ENCODE measurements at regions not wholly inside any gene's neighbourhood (a gene's known extent, or its start where the extent isn't known, plus 50 kb on each side); places are given as distances from the start of the nearest gene placed in this dataset.

- Histone ChIP-seq H3K4me3 (ENCODE audit: low read depth in 1 of 2, low read length in 2 of 2) (no peak overlapping the region), H3K79me2 (ENCODE audit: insufficient read depth, low read length) (no peaks in the 10 kb centered on the region), H3K27ac (ENCODE audit: low read length) (no peak overlapping the region), H3K36me3 (ENCODE audit: insufficient read depth, low read length) (no peaks in the 10 kb centered on the region), H4K20me1 (ENCODE audit: insufficient read depth, low read length) (no peaks in the 10 kb centered on the region), H2AFZ (ENCODE audit: low read depth, low read length) (no peak overlapping the region), H3K9ac (ENCODE audit: low read depth, low read length) (no peak overlapping the region), H3K4me1 (ENCODE audit: insufficient read depth, low read length) (no peaks in the 10 kb centered on the region), H3K4me2 (ENCODE audit: insufficient read depth, low read length) (no peak overlapping the region), H3K9me3 (ENCODE audit: insufficient read depth, low read length, severe bottlenecking) (no peaks in the 10 kb centered on the region), H3K27me3 (ENCODE audit: insufficient read depth, low read length, poor library complexity) (no peaks in the 10 kb centered on the region)
- DNase-seq (no peak), ATAC-seq (ENCODE audit: insufficient read depth, low read depth) (no peak)
- TF ChIP-seq EZH2 (IDR thresholded peaks at IDR 0.05; ENCODE audit: borderline replicate concordance, low read depth, low read length, severe bottlenecking) (no peak), CTCF (IDR thresholded peaks at IDR 0.05; ENCODE audit: borderline replicate concordance, extremely low read depth, low read length, poor library complexity, severe bottlenecking) (no peak)
Measured at GRCh38 chr4:137688651-137689050, 156.4 kb upstream of the PCDH18 start.

DNA sequence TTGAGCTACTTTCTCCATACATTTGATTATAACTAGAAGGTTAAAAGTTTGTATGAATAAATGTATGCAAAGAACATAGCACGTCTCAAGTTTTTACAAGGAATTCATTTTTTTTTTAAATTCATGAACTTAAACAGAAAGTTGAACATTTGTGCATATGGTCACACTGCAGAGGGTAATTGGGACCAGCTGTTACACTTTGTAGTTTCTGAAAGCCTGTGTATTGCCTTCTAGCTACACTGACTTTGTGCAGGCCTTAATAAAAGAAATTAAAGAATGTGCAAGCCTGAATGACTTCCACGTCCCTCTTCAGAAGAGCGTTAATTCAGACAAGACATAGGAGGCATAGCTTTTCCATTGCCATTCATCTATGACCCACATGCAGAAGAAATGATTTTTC, 153.1 kb upstream of the PCDH18 start:
- Histone ChIP-seq H3K4me1 (ENCODE audit: insufficient read depth, low read length) (no peaks in the 10 kb centered on the region), H3K79me2 (ENCODE audit: insufficient read depth, low read length) (no peaks in the 10 kb centered on the region), H3K4me3 (ENCODE audit: low read depth in 1 of 2, low read length in 2 of 2) (no peak overlapping the region), H3K27me3 (ENCODE audit: insufficient read depth, low read length, poor library complexity) (no peaks in the 10 kb centered on the region), H4K20me1 (ENCODE audit: insufficient read depth, low read length) (no peaks in the 10 kb centered on the region), H3K9ac (ENCODE audit: low read depth, low read length) (no peak overlapping the region), H3K4me2 (ENCODE audit: insufficient read depth, low read length) (no peak overlapping the region), H3K9me3 (ENCODE audit: insufficient read depth, low read length, severe bottlenecking) (no peaks in the 10 kb centered on the region), H3K27ac (ENCODE audit: low read length) (no peak overlapping the region), H2AFZ (ENCODE audit: low read depth, low read length) (no peak overlapping the region), H3K36me3 (ENCODE audit: insufficient read depth, low read length) (no peaks in the 10 kb centered on the region)
- TF ChIP-seq CTCF (IDR thresholded peaks at IDR 0.05; ENCODE audit: borderline replicate concordance, extremely low read depth, low read length, poor library complexity, severe bottlenecking) (no peak), EZH2 (IDR thresholded peaks at IDR 0.05; ENCODE audit: borderline replicate concordance, low read depth, low read length, severe bottlenecking) (no peak)
- no peak for DNase-seq
- no peak for ATAC-seq (ENCODE audit: insufficient read depth, low read depth)

GRCh38 chr4:137681081-137681480, 148.8 kb upstream of the PCDH18 start:
- no peak for DNase-seq
- H2AFZ ChIP-seq (ENCODE audit: low read depth, low read length): no peak overlapping the region
- H3K79me2 ChIP-seq (ENCODE audit: insufficient read depth, low read length): no peaks in the 10 kb centered on the region
- no peaks in the 10 kb centered on the region for H3K4me1 ChIP-seq (ENCODE audit: insufficient read depth, low read length)
- H3K9me3 ChIP-seq (ENCODE audit: insufficient read depth, low read length, severe bottlenecking): no peaks in the 10 kb centered on the region
- H3K27me3 ChIP-seq (ENCODE audit: insufficient read depth, low read length, poor library complexity): no peaks in the 10 kb centered on the region
- no peaks in the 10 kb centered on the region for H4K20me1 ChIP-seq (ENCODE audit: insufficient read depth, low read length)
- TF ChIP-seq CTCF (IDR thresholded peaks at IDR 0.05; ENCODE audit: borderline replicate concordance, extremely low read depth, low read length, poor library complexity, severe bottlenecking): no peak
- TF ChIP-seq EZH2 (IDR thresholded peaks at IDR 0.05; ENCODE audit: borderline replicate concordance, low read depth, low read length, severe bottlenecking): no peak
- no peak overlapping the region for H3K4me3 ChIP-seq (ENCODE audit: low read depth in 1 of 2, low read length in 2 of 2)
- no peak overlapping the region for H3K9ac ChIP-seq (ENCODE audit: low read depth, low read length)
- H3K36me3 ChIP-seq (ENCODE audit: insufficient read depth, low read length): no peaks in the 10 kb centered on the region
- no peak for ATAC-seq (ENCODE audit: insufficient read depth, low read depth)
- H3K4me2 ChIP-seq (ENCODE audit: insufficient read depth, low read length): no peak overlapping the region
- H3K27ac ChIP-seq (ENCODE audit: low read length): no peak overlapping the region

GRCh38 chr4:137678796-137679195, 146.5 kb upstream of the PCDH18 start:
- Histone ChIP-seq H3K79me2 (ENCODE audit: insufficient read depth, low read length) (no peaks in the 10 kb centered on the region), H3K4me2 (ENCODE audit: insufficient read depth, low read length) (no peak overlapping the region), H4K20me1 (ENCODE audit: insufficient read depth, low read length) (no peaks in the 10 kb centered on the region), H3K4me3 (ENCODE audit: low read depth in 1 of 2, low read length in 2 of 2) (no peak overlapping the region), H3K9ac (ENCODE audit: low read depth, low read length) (no peak overlapping the region), H3K4me1 (ENCODE audit: insufficient read depth, low read length) (no peaks in the 10 kb centered on the region), H3K36me3 (ENCODE audit: insufficient read depth, low read length) (no peaks in the 10 kb centered on the region), H3K27me3 (ENCODE audit: insufficient read depth, low read length, poor library complexity) (no peaks in the 10 kb centered on the region), H3K27ac (ENCODE audit: low read length) (no peak overlapping the region), H2AFZ (ENCODE audit: low read depth, low read length) (no peak overlapping the region), H3K9me3 (ENCODE audit: insufficient read depth, low read length, severe bottlenecking) (no peaks in the 10 kb centered on the region)
- no peak for ATAC-seq (ENCODE audit: insufficient read depth, low read depth)
- TF ChIP-seq EZH2 (IDR thresholded peaks at IDR 0.05; ENCODE audit: borderline replicate concordance, low read depth, low read length, severe bottlenecking) (no peak), CTCF (IDR thresholded peaks at IDR 0.05; ENCODE audit: borderline replicate concordance, extremely low read depth, low read length, poor library complexity, severe bottlenecking) (no peak)
- DNase-seq: no peak
